Stimulated activated CD8-positive, alpha-beta memory T cell treated with anti-CD3 and anti-CD28 coated beads, Interleukin-2, amount 100 ng/mL, for 1 hour (primary cell): ENCODE measurements at regions not wholly inside any gene's neighbourhood (a gene's known extent, or its start where the extent isn't known, plus 50 kb on each side); places are given as distances from the start of the nearest gene placed in this dataset.
A peak's percentile ranks its signal among the peaks of the same experiment; 100 is the strongest.
"Not testable (repeated sequence)": the region's sequence is repeated elsewhere in the genome, so short reads cannot be mapped to it uniquely, and the experiment has no call there.

Source experiments
- DNase-seq, 2 donors: peaks; one replicate each; pipeline ENCODE4 v3.0.0-alpha.2; 2020; ENCODE audit warnings: low read depth in 2 of 2

- DNase-seq = no peak
Measured at GRCh38 chr5:90285581-90285980, 124.0 kb downstream of the CETN3 start.

GRCh38 chr5:90284375-90284774, 125.2 kb downstream of the CETN3 start:
- no peak for DNase-seq

GRCh38 chr5:90279091-90279490, 130.5 kb downstream of the CETN3 start:
- DNase-seq = no peak

GRCh38 chr5:90274216-90274615, 135.3 kb downstream of the CETN3 start:
- DNase-seq = no peak

GRCh38 chr5:90267646-90268045, 141.9 kb downstream of the CETN3 start:
- no peak for DNase-seq

- DNase-seq = no peak
Measured at GRCh38 chr5:90265545-90265857, 144.1 kb downstream of the CETN3 start.

DNA sequence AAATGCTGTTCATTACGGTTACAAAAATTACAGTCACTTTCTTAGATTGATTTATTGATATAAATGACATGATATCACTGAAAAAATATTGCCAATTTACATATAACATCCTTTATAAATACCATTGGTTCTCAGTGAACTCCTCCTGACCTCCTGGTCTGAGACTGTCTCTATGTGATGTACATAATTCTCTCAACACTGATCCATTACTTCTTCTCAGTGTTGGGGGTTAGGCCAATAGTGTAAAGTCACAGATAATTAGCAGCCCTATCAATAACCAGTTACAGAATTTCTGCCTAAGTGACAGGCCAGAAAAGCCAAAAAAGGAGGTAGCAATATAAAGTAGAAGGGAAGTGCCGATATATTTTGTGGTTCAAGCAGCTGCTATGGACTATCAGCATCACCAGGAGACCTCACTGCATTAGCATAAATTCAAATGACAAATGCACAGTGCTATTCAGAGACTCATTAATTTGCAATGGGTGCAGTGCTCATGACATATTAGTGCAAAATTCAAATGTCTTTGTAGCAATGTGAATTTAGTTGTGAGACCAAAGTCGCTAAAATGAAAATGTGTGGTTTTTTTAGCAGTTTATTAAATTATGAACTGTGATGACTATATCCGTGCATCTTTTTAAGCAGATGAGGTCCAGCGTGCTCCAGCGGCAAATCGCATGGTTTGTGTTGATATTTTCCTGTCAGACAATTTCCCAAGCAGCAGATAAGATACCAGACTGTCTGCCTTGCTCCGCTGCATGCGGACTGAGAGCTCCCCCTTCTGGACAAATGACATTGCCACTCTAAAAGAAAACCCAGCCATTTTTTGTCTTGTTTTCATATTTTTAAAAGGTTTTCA, 144.6 kb downstream of the CETN3 start:
- DNase-seq = peak in 1 of 2 donors; percentile 9

DNA sequence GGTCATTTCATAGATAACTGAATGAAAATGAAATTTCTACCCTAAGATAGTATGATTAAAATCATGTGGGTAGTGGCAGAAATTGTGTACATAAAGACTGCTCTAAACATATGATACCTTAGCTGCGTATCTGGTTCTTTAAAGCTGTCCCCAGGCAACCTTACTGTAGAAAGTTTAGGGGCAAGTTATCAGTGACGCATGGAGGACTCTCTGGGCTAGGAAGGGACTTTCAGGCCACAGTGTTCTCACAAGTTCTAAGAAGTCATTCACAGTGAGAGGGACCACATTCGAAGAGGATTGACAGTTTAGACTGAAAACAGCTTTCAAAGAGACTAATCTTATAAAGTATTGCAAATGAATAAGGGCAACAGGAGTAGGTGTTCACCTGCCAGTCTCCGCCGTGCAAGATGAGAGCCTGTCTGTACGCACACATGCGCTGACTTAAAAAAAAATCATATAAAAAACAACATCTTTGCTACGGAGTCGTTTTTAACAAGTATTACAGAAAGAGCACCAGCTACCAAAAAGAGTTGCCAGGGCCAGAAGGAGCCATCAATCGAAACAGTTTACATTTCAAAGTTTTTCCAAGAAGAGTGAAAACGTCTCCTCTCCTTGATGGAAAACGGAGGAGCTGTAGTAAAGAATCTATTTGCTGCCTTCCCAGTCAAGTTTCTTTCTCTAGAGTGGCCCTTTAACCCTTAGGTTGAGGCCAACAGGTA, 146.3 kb downstream of the CETN3 start:
- DNase-seq = no peak

GRCh38 chr5:90251447-90251846, 158.1 kb downstream of the CETN3 start:
- DNase-seq = no peak

DNA sequence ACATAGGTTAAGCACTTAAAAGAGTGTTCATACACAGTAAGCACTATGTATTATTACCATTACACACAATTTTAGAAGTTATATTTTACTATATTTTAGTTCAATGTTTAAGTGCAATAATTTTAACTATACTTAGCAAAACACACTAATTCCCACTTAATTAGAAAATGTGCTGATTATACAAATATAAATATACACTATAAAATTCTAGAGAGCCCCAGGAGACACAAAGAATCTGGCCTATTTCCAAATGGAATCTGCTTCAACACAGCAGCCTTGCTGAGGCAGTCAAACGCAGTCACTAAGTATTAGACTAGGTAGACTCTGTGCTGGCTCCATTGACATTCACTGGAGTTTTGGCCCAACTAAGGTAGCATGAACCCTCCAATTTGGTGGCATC, 160.9 kb downstream of the CETN3 start:
- DNase-seq = no peak

GRCh38 chr5:90243848-90244247, 165.7 kb downstream of the CETN3 start:
- not testable (repeated sequence) for DNase-seq

GRCh38 chr5:90233476-90233875, 176.1 kb downstream of the CETN3 start:
- DNase-seq = no peak

DNA sequence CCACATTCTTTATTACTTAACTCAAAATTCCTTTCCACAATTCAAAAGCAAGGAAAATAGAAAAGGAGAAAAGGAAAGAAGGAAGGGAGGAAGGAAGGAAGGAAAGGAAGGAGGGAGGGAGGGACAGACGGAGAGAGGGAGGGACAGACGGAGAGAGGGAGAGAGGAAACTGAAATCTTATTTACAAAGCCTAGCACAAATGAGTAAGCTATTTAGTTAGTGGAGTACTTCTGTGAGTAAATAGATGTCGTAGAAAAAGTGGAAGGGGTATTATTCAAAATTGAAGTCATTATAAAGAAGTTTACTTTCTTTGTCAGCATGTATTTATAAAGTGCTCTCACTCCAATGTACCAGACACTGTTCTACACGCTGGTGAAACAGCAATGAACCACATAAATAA, 177.9 kb downstream of the CETN3 start:
- DNase-seq = no peak

GRCh38 chr5:90227683-90228082, 181.9 kb downstream of the CETN3 start:
- no peak for DNase-seq

DNA sequence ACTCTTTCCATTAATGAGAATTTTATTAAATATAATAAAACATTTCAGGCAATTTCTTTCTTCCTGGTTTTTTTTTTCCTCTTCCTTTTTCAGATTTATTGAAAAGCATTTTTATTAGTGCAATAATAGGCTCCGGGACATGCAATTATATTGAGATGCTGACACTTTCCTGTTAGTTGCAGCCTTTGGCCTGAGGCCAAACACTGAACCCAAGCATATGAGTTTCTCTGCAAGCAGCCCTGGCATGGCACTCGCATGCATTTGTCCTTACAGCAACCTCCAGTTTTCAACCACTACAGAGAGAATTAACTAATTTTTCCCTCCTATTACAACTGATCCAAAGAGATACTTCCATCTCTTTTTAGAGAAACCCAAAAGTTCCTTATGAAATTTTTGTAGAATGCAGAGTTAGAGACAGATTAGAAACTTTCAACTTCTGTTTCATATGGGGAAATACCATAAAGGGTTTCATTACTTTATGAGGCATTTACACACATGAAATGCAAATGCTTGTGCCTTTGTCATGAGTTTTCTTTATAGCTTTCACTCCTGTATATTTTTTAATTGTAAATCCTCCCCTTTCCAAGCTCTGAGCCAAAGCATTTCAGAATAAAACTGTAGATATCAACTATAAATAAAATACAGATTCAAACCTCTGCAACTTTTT, 183.0 kb downstream of the CETN3 start:
- no peak for DNase-seq

GRCh38 chr5:90224342-90224741, 185.2 kb downstream of the CETN3 start:
- no peak for DNase-seq

GRCh38 chr5:90223756-90224155, 185.8 kb downstream of the CETN3 start:
- no peak for DNase-seq

DNA sequence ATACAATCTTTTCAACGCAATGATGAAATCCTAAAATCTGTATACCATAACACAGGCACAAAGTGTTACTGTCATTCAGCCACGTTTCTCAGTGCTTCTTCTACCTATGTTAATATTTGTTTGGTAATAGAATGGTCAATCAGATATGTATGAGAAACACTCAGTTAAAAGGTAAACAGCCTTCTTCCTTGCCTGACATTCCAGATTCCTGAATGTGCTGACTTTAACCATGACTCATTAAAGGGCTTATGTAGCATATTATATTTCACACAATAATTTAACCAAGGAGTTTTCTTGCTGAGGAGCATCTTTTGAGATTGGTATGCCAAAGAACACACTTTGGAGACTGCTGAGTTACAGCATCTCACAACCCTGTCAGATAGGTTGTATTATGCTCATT, 187.6 kb downstream of the CETN3 start:
- DNase-seq = no peak

DNA sequence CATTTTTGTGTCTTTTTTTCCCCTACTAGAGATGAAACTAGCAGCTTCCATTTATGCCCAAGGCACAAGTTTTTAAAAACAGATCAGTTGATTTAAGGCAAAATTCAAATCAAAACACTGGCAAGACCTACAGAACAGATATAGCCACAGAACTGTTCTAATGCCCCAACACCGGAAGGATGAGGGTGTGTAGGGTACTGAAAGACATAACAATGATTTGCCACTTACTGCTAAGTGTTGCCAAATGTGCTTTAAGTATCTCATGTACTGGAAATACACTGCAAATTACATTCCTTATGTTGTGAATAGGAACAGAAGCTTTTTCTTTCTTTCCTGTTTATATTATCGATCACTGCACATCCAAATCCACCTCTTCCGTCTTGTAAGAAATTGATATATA, 189.0 kb downstream of the CETN3 start:
- no peak for DNase-seq

DNA sequence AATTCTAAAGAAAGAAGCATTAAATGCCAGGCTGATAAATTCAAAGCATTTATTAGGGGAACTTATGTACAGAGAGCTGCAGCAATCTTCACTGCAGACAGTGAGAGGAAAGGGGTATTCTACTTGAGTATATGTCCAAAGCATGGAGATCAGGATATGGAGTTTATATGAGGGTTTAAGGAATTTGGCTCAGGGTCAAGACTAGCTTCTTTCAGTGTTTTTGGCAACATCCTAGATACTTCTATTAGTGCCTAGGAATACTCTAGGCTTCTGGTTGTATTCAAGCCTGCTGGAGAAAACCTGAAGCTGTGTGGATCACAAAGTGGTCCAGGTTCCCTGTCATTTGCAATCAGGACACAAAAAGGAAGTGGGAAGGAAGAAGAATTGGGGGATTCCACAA, 194.6 kb downstream of the CETN3 start:
- DNase-seq = no peak

DNA sequence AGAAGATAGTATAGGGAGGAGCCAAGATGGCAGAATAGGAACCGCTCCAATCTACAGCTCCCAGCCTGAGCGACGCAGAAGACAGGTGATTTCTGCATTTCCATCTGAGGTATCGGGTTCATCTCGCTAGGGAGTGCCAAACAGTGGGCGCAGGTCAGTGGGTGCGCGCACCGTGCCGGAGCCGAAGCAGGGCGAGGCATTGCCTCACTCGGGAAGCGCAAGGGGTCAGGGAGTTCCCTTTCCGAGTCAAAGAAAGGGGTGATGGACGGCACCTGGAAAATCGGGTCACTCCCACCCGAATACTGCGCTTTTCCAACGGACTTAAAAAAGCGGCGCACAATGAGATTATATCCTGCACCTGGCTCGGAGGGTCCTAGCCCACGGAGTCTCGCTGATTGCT, 201.2 kb downstream of the CETN3 start:
- DNase-seq = not testable (repeated sequence)

- DNase-seq = no peak
Measured at GRCh38 chr5:90201923-90202322, 207.6 kb downstream of the CETN3 start.
